GM19372 (cell line): ENCODE measurements at regions not wholly inside any gene's neighbourhood (a gene's known extent, or its start where the extent isn't known, plus 50 kb on each side); places are given as distances from the start of the nearest gene placed in this dataset.
"Not testable (repeated sequence)": the region's sequence is repeated elsewhere in the genome, so short reads cannot be mapped to it uniquely, and the experiment has no call there.

Experiments used
- ATAC-seq: cut with Tn5 transposase; IDR thresholded peaks from one replicate; pipeline ENCODE4 v1.9.1; 2021; ENCODE audit warnings: mild to moderate bottlenecking, low read depth, moderate library complexity; ENCODE audit not compliant: unreplicated experiment

DNA sequence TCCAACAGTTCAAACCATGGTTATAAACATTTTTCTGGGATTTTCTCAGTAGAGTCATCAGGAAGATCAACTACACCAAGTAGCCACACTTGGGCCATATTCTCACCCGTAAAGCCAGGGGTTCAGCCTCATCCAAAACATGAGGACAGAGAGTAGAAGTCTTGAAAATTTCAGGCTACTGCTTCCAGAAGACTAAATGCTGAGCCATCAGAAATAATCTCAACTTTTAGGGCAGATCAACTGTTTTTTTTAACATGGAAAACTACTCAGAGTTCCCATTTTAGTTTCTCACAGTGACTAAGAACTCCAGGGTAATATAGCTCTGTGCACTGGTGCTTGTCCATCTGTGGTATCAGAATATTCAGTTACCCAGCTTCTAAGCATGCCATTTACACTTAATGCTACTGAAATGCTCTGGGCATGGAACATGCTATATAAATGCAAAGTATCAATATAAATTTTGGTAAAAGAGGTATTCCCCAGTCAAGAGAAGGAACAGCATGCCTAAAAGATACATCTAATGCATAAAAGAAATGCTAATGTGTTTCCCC is 300.1 kb upstream of the LRRN1 start:
- no peak for ATAC-seq

DNA sequence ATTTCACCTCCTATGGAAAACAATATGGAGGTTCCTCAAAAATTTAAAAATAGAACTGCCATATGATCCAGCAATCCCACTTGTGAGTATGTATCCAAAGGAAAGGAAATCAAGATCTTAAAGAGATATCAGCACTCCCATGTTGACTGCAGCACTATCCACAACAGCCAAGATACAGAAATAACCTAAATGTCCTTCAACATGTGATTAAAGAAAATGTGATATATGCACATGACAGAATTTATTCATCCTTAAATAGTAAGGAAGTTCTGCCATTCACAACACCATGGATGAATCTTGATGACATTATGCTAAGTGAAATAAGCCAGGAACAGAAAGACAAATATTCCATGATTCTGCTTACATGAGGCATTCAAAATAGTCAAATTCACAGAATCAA is 303.6 kb upstream of the LRRN1 start:
- no peak for ATAC-seq

DNA sequence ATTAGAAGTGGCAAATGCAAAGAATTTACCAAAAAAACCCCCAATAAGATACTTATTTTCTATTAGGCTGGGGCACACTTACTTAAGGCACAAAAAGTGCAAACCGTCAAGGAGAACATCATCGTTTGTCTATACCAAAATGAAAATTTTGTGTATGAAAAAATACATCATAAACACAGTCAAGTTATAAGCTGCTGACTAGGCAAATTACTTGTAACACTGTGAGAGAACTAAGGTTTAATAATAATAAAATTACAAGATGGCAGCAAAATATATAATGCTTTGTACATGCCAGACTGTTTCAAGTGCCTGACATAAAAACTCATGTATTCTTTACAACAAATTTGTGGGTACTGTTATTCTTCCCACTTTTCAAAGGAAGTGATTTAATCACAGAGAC is 297.2 kb upstream of the CRBN start:
- no peak for ATAC-seq

DNA sequence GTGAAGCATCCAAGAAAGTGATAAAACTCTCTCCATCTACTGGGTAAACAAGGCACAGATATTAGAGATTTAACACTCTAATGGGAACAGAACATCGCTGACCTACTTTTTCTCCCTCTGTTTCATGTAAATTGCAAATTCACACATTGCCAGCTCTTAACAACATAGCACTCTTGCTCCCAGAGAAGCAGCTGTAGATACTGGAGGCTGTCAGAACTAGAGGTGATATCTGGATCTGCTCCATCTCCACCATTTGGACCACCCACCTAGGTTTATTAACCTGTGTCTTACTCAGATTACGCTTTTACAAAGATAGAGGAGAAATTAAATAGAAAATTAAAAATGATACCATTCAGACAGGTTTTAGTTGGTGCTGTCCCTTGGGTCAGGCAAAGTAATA is 289.1 kb upstream of the CRBN start:
- ATAC-seq = no peak

DNA sequence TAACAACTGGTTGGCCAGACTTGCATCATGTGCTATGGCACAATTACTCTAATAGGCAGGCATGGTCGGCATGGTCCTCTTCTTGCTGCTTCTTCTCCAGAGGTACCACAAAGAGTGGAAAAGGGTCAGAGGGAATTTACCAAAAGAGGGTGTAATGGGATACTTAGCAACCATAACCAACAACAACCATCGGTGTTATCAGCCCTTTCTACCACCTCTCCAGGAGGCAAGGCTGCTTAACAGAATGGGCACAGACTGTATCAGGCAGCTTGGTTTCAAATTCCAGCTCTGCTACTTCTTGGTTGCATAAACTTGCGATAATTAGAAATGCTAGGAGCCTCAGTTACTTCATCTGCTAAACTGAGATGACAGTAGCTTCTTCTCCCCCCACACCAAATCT is 284.6 kb upstream of the CRBN start:
- ATAC-seq = no peak

DNA sequence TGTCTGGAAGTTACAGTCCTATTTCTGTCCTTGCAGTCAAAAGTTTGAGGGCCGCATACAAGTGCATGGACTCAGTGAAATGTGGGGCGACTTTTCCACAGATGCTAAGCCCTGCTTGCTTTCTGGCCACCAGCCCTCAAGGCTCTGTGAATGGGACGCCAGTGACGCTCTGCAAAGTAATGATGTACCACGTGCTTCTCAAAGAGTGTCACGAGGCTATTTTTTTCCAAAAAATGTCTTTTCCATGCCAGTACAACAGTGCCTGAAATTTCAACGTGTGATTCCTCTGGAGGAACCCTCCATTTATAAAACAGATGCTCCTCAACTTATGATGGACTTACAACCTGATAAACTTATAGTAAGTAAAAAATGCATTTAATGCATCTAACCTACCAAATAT is 281.8 kb upstream of the CRBN start:
- ATAC-seq = no peak

DNA sequence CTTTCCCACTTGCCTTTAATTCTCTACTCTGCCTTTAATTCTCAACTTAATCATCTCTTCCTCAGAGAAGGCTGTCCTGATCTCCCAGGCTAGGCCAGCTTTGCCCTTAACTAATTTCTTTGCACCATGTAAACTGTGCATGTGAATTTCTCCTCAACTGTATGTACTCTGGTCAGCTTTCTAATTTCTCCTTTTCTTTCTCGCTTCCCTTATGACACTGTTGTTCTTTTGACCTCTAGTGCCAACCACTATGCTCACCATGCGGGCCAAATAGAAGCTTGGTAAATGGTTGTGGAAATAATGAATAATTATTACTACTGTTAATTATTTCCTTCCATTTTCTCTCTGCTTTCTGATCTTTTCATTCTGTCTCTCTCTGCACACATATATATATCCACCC is 269.0 kb upstream of the CRBN start:
- ATAC-seq = no peak

DNA sequence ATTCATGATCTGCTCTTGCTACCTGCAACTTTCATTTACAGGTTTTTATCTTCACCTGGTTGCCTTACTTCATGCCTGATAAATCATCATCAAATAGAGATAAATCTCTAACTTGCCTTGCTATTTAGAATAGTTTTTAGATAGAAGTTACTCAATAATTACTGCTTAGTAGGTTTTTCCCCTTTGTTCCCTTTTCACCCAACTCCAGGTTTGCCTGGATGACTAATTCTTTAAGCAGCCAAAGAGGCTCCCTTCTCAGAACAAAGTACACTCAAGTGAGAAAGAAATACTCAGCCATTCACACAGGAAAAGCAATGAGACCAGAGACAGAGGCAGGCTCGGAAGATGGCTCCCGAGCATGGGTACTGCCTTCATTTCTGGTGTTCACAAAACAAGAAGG is 268.1 kb upstream of the CRBN start:
- ATAC-seq = no peak

DNA sequence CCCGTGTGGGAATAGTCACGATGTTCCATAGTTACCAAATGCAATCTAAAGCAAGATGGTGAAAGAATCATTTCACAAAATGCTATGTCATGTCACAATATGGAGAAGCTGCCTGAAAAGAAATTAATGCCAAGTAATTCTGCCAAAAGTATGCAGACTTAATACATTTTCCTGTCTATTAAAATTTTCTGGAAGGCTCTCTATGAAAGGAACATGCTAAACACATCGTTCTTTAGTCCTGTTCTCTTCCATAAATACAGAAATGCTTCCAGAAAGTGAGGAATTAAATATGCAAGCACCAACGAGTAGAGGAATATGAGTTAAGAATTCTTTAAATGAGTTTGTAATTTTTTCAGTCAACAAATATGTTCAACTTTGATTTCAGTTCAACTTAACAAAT is 266.8 kb upstream of the CRBN start:
- no peak for ATAC-seq

DNA sequence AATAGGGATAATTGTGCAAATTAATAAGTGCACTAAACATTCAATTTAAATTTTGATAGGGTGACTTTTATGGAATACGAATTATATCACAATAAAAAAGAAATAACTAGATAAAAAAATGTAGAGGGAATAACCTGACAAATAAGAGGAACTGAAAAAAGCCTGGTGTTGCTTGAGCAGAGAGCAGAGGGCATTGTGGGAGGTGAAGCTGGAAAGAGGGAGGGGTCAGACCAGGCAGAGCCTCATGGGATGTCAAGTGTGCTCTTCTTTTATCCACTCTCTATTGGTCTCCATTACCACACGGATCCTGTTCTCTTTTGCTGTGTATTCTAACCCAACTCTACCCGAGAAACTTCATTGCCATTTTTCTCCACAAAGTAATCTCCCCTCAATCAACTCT is 264.0 kb upstream of the CRBN start:
- ATAC-seq = no peak

DNA sequence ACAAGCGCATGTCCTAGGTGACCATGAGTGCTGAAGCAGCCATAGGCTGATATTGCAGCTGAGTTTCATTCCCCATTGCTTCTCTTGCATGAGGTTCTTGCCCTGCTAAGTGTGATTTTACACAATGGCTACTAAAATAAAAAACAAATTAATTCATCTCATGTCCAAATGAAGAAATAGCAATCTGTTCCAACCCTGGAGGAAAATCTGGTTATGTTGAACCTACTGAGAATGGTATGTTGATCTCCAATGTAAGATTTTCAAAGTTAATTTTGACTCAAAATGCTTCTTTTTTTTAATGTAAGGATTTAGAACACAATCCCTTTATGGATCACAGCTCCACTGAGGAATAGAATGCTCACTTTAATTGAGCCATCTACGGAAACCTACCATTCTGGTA is 254.2 kb upstream of the CRBN start:
- no peak for ATAC-seq

DNA sequence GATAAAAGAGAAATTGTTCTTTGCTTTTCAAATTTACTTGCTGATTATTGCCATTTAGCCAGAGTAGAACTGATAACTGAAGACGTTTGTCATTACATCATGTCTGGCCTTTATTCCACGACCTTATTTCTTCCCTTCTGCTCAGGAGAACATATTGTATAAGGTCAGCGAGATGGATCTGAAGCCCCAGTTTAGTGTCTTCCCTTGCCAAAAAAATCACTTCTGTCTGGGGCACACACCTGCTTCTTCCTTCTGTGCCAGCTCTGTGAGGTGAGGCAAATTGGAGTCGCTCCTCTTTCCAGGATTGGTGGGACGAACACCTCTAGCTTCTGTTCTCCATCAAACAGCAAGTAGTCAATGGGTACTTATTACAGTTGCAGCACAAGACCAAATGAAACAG is 250.3 kb upstream of the CRBN start:
- no peak for ATAC-seq

DNA sequence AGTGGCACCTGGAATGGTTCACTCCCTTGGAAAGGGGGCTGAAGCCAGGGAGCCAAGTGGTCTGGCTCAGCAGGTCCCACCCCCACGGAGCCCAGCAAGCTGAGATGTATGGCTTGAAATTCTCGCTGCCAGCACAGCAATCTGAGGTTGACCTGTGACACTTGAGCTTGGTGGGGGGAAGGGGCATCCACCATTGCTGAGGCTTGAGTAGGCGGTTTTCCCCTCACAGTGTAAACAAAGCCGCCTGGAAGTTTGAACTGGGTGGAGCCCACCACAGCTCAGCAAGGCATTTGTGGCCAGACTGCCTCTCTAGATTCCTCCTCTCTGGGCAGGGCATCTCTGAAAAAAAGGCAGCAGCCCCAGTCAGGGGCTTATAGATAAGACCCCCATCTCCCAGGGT is 228.2 kb upstream of the CRBN start:
- ATAC-seq = not testable (repeated sequence)

DNA sequence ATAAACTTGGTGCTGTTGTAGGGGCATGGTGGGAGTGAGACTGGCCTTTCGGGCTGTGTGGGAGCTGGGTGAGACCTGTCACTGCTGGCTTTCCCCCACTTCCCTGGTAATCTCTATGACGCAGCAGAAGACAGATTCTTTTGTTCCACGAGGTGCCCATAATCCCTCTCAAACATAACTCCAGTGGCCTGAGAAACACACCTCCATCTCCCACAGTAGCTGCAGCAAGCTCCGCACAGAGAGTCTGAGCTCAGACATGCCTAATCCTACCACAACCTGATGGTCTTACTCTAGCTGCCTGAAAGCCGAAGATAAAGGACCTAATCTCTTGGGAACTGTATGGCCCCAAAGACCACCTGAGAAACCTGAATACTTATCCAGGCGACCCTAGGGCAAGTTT is 225.6 kb upstream of the CRBN start:
- ATAC-seq = no peak

DNA sequence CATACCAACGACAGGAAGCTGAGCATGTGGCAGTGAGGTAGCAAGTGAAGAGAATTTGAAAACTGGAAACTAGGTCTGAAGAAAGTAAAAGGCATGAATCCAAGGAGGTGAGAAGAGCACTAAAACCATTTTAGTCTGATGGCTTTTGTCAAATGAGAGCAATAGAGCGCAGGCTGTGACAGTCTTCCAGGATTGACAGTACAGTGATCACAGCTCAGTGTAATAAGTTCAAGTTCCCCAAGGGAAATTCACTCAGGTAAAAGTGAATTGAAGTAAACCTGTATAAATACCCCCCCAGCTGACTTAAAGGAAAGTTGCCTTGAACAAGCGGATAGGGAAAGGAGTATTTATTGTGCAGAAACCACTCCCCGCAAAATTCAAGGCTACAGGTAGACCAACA is 224.2 kb upstream of the CRBN start:
- no peak for ATAC-seq

DNA sequence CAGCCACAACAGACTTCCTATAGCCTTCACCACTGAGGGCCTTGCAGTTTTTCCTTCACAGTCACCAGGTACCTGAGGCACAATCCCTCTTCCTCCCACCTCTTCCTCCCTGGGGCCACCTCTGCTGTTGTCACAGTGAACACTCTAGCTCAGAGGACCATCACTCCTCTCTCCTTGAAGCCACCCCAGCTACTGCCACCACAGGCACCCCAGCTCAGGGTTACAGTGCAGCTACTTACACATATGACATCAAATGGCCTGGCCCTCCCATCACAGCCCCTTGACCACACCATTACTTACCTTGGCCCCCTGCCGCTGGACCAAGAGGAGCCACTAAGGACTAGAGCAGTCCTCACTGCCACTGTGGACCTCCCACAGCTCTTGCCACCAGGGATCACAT is 213.5 kb upstream of the CRBN start:
- ATAC-seq = no peak

DNA sequence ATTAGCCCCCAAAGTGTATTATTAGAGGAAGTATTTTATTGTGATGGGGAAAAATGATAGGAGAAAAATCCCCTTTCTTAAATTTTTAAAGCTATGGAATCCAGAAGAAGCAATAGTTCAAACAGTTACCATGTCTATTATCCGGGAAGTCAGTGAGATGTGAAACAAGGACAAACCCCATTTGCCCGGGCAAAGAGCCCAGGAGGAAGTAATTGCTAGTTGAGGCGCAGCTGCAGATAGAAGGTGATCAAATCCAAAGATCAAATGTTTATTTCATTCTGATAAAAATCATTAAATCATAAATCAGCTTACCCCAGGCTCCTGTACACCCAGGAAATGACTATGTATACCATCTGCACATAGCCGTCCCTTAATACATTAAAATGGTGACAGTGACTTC is 204.0 kb upstream of the CRBN start:
- no peak for ATAC-seq

DNA sequence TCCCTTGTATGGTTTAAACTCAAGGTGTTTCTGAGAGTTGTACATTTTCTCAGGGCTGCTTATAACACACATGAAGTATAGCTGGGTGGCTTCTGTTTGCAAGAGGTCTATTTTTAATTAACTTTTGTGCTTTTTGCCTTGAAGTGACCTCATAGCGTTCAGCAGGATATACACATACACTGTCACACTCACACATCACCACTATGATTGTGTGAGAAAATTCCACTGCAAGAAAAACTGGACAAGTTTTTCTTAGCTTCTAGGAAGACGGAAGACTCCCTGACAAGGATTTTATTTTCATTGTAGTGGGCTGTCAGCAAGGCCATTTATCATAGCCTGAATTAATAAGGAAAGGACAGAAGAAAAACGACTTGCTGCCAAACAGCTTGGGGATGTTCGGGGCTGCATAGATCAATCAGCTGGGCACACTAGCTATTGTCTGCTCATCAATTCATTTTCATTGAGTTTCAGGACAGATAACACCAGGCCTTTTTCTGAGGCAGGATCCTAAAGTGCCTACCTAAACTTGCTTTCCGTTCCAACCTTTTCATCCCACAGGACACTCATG is 192.8 kb upstream of the CRBN start:
- no peak for ATAC-seq

DNA sequence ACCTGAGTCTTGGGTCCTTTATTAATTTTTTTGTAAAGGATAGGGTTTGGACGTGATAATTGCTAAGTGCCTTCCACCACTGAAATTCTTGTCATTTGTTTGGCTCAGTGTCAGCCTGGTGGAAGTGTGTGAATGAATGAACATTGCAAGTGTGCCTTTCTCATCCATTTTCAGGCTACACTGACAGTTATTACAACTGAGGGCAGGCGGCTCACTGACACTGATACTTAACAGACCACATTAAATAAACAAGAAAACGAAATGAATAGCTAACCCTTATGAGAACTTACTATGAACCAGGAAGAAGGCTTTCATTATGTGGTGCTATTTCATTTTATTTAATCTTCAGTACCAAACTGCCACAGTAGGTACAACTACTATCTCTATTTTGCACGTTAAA is 188.8 kb upstream of the CRBN start:
- ATAC-seq = no peak

DNA sequence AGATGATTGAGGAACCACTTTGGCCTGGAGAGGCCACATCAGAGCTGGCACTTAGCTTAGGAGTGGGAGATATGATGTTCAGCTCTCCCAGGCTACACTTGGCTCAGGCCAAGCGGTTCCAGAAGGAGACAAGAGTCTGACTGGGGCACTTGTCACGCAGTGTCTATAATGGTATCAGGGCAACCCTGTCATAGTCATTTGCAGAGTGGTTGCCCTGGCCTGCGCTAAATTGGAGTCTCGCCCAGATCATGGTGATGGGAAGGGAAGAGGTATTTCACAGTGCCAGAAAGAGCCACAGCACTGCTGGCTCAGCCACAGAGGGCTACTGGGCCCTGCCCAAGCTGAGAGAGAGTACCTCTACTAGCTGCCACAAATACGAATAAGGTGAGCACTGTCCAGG is 186.9 kb upstream of the CRBN start:
- no peak for ATAC-seq

DNA sequence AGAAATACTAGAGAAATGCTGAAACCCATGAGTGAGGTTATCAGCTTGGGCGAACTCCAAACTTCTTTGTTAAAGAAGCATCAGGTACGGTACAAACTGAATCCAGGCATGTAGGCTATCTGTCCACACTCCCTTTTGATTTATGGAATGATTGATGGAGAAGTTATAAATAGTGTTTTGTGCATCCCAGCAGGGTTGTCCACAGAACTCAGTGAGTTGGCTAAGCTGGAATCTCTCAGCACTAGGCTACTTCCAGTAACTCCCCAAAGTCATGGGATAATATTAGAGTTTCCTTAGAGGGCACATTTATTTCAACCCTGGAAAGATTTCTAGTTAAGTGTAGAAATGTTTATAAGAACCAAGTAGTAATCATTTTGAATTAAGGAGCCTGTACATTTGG is 186.2 kb upstream of the CRBN start:
- ATAC-seq = no peak

DNA sequence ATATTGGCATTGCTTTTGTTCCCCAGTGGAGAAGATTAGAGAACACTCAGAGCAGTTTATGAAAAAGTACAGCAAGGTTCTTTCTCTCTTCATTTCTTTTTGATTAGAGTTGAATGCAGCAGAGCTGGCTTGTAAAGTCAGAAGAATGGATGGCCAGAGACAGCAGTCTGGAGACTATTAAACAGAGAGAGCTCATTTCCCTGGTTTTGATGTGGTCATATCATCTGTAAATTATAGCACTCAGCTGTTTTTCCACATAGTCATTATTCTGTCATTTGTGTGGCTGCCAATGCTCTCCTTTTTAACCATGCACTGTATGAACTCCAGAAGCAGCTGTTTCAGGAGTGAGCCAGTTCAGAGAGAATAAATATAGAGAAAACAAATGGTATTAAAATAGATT is 177.4 kb upstream of the CRBN start:
- no peak for ATAC-seq

DNA sequence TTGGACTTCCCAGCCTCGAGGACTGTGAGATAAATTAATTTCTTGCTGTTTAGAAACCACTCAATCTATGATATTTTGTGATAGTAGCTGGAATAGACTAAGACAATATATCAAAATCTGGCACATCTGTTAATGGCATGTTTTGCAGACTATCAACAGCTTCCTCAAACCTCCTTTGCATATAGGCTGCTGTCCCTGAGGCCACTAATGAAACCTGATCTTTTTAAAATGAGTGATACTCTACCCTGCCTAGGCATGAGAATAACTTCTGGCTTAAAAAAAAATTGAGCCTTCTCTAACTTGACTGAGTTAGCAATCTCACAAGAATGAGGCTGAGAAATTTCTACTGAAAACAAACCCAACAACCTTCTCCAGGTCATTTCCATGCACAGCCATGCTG is 176.0 kb upstream of the CRBN start:
- no peak for ATAC-seq
